Left lung (tissue), 4 donors: ENCODE measurements at regions not wholly inside any gene's neighbourhood (a gene's known extent, or its start where the extent isn't known, plus 50 kb on each side); places are given as distances from the start of the nearest gene placed in this dataset.

Experiments used
- ATAC-seq: fragments of 200-7000 bp; cut with Tn5 transposase; one replicate; pipeline ENCODE4 v1.9.1; 2020; ENCODE audit warnings: moderate library complexity
- DNase-seq, 4 donors: peaks; one replicate each; pipeline ENCODE4 v3.0.0-alpha.2; 2013 to 2020
- H3K27ac ChIP-seq, 2 donors: fragments of 200-600 bp; sonication (generic) in 1 of 2; one replicate each; pipeline versions ENCODE4 v1.5.0 to v1.8.0; 2020 to 2021
- H3K27me3 ChIP-seq, 2 donors: fragments of 200-600 bp; sonication (generic) in 1 of 2; one replicate each; pipeline versions ENCODE4 v1.5.0 to v1.8.0; 2020 to 2021
- H3K36me3 ChIP-seq, 2 donors: fragments of 200-600 bp; sonication (generic) in 1 of 2; one replicate each; pipeline versions ENCODE4 v1.5.0 to v1.8.0; 2020 to 2021
- H3K4me1 ChIP-seq, 2 donors: fragments of 200-600 bp; one replicate each; pipeline ENCODE4 v1.8.0; 2021
- H3K4me3 ChIP-seq, 2 donors: fragments of 200-600 bp; sonication (generic) in 1 of 2; one replicate each; pipeline versions ENCODE4 v1.5.0 to v1.8.0; 2020 to 2021; ENCODE audit warnings: mild to moderate bottlenecking in 1 of 2
- H3K9me3 ChIP-seq, 2 donors: fragments of 200-600 bp; sonication (generic) in 1 of 2; one replicate each; pipeline versions ENCODE4 v1.5.0 to v1.8.0; 2020 to 2021
- CTCF ChIP-seq, 2 donors: fragments of 200-600 bp; sonication (generic) in 1 of 2; IDR thresholded peaks; one replicate each; pipeline versions ENCODE4 v1.5.0 to v1.8.0; 2021; ENCODE audit warnings: antibody characterized with exemption in 2 of 2
- intact Hi-C, 2 donors: fragments of 100-400 bp; cut with DNase I; formaldehyde crosslinking; loops; one replicate each; pipeline versions ENCODE4 v1.11.2 to v1.14.2; 2022
- donor health status: DM: no; HTN: yes; CAD: no.
- donor health status: DM: no; HTN: no; CAD: no.

DNA sequence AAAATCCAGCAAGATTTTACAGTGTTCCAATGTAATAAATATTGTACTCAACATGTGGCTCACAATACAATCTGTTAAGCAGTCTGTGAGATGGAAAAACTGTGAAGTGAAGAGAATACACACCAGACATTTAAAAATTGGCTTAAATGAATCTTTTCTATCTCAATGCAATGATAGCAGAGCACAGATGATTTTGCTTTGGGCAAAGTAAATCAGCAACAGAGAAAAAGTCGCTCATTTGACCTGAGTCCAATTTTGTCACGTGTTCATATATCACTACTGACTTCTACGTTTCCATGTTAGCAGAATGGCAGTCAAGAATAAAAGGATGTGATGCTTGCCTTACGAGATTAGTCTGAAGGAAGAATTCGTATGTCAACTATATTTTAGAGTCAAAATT is 506.7 kb downstream of the POM121L12 start:
- TF ChIP-seq CTCF (IDR thresholded peaks at IDR 0.05), result no peak
- H3K9me3 ChIP-seq, result peaks cover 0 to 8% of the 10 kb centered on the region in 2 donors
- no peaks in the 10 kb centered on the region for H3K27me3 ChIP-seq
- DNase-seq (no peak), ATAC-seq (no peak)
- no peak overlapping the region for H3K4me3 ChIP-seq
- no peaks in the 10 kb centered on the region for H3K36me3 ChIP-seq
- intact Hi-C loops, result no loop called here
- no peaks in the 10 kb centered on the region for H3K4me1 ChIP-seq
- H3K27ac ChIP-seq, result no peak overlapping the region
